A673 (cell line): ENCODE measurements at regions not wholly inside any gene's neighbourhood (a gene's known extent, or its start where the extent isn't known, plus 50 kb on each side); places are given as distances from the start of the nearest gene placed in this dataset.

Source experiments
- BruUV-seq: library from RNA; stranded (reverse); fragments of 400-500 nt; replicated peaks from 2 replicates; lab custom pipeline; 2021; lab: Mats Ljungman, UMichigan
- CTCF ChIA-PET: fragments of 300-600 bp; sonication (Branson Sonifier 250); formaldehyde crosslinking; loops from one replicate; lab custom pipeline; 2022; ENCODE audit warnings: antibody characterized with exemption; lab: Charles Lee
- POLR2A ChIA-PET: fragments of 300-600 bp; sonication (Branson Sonifier 250); formaldehyde crosslinking; loops from one replicate; lab custom pipeline; 2022; ENCODE audit warnings: antibody characterized with exemption; ENCODE audit not compliant: low non-redundant PET; lab: Charles Lee
- DNase-seq: peaks from one replicate; pipeline ENCODE4 v3.0.0-alpha.2; 2015; ENCODE audit warnings: low spot score
- H3K27ac ChIP-seq: fragments of 200-600 bp; sonication (generic); 2 replicates; pipeline ENCODE4 v1.5.1; 2016; ENCODE audit warnings: mixed run types, low read depth, mild to moderate bottlenecking, mixed read lengths, antibody characterized with exemption, low read length; ENCODE audit not compliant: poor library complexity, severe bottlenecking
- H3K27me3 ChIP-seq: fragments of 200-600 bp; sonication (generic); replicated peaks from 2 replicates; pipeline ENCODE4 v1.6.1; 2017; ENCODE audit warnings: mixed run types, low read depth, mild to moderate bottlenecking, mixed read lengths, antibody characterized with exemption, low read length; ENCODE audit not compliant: insufficient read depth, poor library complexity
- H3K36me3 ChIP-seq: fragments of 200-600 bp; sonication (generic); 2 replicates; pipeline ENCODE4 v1.6.1; 2016; ENCODE audit warnings: mixed run types, mild to moderate bottlenecking, mixed read lengths, antibody characterized with exemption, low read length; ENCODE audit not compliant: insufficient read depth, poor library complexity, severe bottlenecking
- H3K4me1 ChIP-seq: fragments of 200-600 bp; sonication (generic); 2 replicates; pipeline ENCODE4 v1.6.1; 2017; ENCODE audit warnings: mixed run types, mild to moderate bottlenecking, mixed read lengths, antibody characterized with exemption, low read length; ENCODE audit not compliant: insufficient read depth, poor library complexity, severe bottlenecking
- H3K4me3 ChIP-seq: fragments of 200-600 bp; sonication (generic); 2 replicates; pipeline ENCODE4 v1.5.1; 2016; ENCODE audit warnings: low read depth, mixed run types, mild to moderate bottlenecking, mixed read lengths, low read length; ENCODE audit not compliant: poor library complexity, severe bottlenecking
- H3K9me3 ChIP-seq: fragments of 200-600 bp; sonication (generic); 2 replicates; pipeline ENCODE4 v1.6.1; 2016; ENCODE audit warnings: mixed run types, low read depth, mild to moderate bottlenecking, mixed read lengths, antibody characterized with exemption, low read length; ENCODE audit not compliant: poor library complexity, severe bottlenecking
- CTCF ChIP-seq: fragments of 300-800, 200-600 bp; sonication (generic); conservative IDR thresholded peaks from 2 replicates; pipeline ENCODE4 v1.5.1; 2017; ENCODE audit warnings: low read depth, mild to moderate bottlenecking, antibody characterized with exemption, low read length, moderate library complexity, mixed read lengths
- EZH2 ChIP-seq: fragments of 200-600 bp; sonication (generic); IDR thresholded peaks from 2 replicates; pipeline ENCODE4 v1.6.1; 2017; ENCODE audit warnings: borderline replicate concordance, low read depth, mild to moderate bottlenecking, mixed read lengths, antibody characterized with exemption, low read length; ENCODE audit not compliant: poor library complexity, severe bottlenecking
- intact Hi-C: fragments of 100-400 bp; cut with micrococcal nuclease; formaldehyde crosslinking; loops from one replicate; pipeline ENCODE4 v1.10.0; 2022; ENCODE audit not compliant: unreplicated experiment

GRCh38 chr16:51222016-51222415, 70.9 kb upstream of the SALL1 start:
- intact Hi-C loops, result no loop called here
- BruUV-seq, result no TSS peak

DNA sequence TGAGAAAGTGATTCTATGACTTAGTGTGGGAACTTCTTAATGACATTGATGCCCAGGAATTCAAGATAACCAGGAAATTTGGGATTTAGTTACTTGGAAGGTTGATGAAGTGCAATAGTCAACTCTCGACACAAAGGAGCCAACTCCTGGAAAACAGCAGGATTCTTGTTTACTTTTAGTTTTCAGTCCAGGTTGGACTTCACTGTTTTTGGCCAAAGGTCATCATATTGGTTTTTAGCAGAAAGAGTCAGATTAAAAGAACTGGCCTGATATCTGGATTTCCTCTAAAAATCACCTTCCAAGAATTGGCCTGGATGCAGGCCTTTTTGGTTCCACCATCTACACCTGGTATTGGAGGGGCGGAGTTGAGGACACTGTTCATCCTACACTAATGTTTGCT, 60.1 kb upstream of the SALL1 start:
- H3K36me3 ChIP-seq, result no peaks in the 10 kb centered on the region
- ChIA-PET POLR2A (no interaction called here), CTCF (no interaction called here)
- no peak for TF ChIP-seq EZH2
- intact Hi-C loops, result no loop called here
- H3K4me1 ChIP-seq, result no peaks in the 10 kb centered on the region
- no peaks in the 10 kb centered on the region for H3K9me3 ChIP-seq
- no peak overlapping the region for H3K27ac ChIP-seq
- no peaks in the 10 kb centered on the region for H3K27me3 ChIP-seq
- BruUV-seq, result no TSS peak
- no peak overlapping the region for H3K4me3 ChIP-seq
- DNase-seq, result no peak

More at GRCh38 chr16:51222016-51222415, 70.9 kb upstream of the SALL1 start:
- Histone ChIP-seq H3K4me3 (no peak overlapping the region), H3K27ac (no peak overlapping the region), H3K9me3 (peaks cover 9% of the 10 kb centered on the region), H3K36me3 (no peaks in the 10 kb centered on the region), H3K4me1 (no peaks in the 10 kb centered on the region), H3K27me3 (no peaks in the 10 kb centered on the region)
- ChIA-PET POLR2A (no interaction called here), CTCF (no interaction called here)
- no peak for DNase-seq
- TF ChIP-seq CTCF (no peak), EZH2 (no peak)

DNA sequence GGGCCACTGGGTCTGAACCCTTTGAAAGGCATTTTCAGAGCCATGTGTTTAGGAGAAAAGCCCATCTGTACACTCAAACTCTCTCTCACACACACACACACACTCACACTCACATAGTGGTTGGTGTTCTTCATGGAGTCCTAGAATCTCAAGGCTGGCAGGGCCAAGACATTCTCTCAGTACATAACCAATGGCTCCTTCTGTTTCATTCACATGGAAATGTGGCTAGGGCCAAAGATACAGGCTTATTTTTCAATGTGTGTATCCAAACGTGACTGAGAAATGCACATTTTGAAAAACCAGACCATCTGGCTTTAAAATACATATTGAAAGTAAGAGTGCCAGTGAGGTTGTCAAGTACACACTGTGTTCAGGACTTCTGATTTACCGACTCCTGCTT, 59.0 kb upstream of the SALL1 start:
- TF ChIP-seq CTCF (no peak), EZH2 (no peak)
- H3K27ac ChIP-seq, result no peak overlapping the region
- intact Hi-C loops, result no loop called here
- H3K27me3 ChIP-seq, result no peaks in the 10 kb centered on the region
- no peaks in the 10 kb centered on the region for H3K4me1 ChIP-seq
- POLR2A ChIA-PET, result no interaction called here
- H3K9me3 ChIP-seq, result no peaks in the 10 kb centered on the region
- no peak overlapping the region for H3K4me3 ChIP-seq
- CTCF ChIA-PET, result no interaction called here
- BruUV-seq, result no TSS peak
- DNase-seq, result no peak
- H3K36me3 ChIP-seq, result no peaks in the 10 kb centered on the region

GRCh38 chr16:51201604-51202003, 50.5 kb upstream of the SALL1 start:
- DNase-seq, result no peak
- H3K27ac ChIP-seq, result no peak overlapping the region
- ChIA-PET CTCF (no interaction called here), POLR2A (no interaction called here)
- no TSS peak for BruUV-seq
- no peak overlapping the region for H3K4me3 ChIP-seq
- no peaks in the 10 kb centered on the region for H3K36me3 ChIP-seq
- intact Hi-C loops, result no loop called here
- no peaks in the 10 kb centered on the region for H3K27me3 ChIP-seq
- H3K9me3 ChIP-seq, result peaks cover 6% of the 10 kb centered on the region
- no peaks in the 10 kb centered on the region for H3K4me1 ChIP-seq
- no peak for TF ChIP-seq CTCF
- no peak for TF ChIP-seq EZH2
